T47D (cell line): ENCODE measurements at regions not wholly inside any gene's neighbourhood (a gene's known extent, or its start where the extent isn't known, plus 50 kb on each side); places are given as distances from the start of the nearest gene placed in this dataset.
"Not testable (repeated sequence)": the region's sequence is repeated elsewhere in the genome, so short reads cannot be mapped to it uniquely, and the experiment has no call there.

ENCODE experiments used
- DNase-seq, 2 experiments: peaks; one replicate each; pipeline versions ENCODE4 v3.0.0 to v3.0.0-alpha.2; 2011 to 2012; ENCODE audit warnings: low read depth in 1 of 2, low spot score in 1 of 2
- JUND ChIP-seq: IDR thresholded peaks from 2 replicates; pipeline ENCODE4 v1.6.1; 2012; ENCODE audit warnings: low read depth
- in situ Hi-C: cut with HindIII; loops from 2 replicates; pipeline ENCODE4 v1.10.0; 2016; ENCODE audit warnings: low sequenced_read_pairs, low pct_unique_long_range_greater_than_20kb

GRCh38 chr5:164098979-164099378, 593.6 kb downstream of the MAT2B start:
- DNase-seq = no peak
- no peak for TF ChIP-seq JUND
- in situ Hi-C loops = no loop called here

GRCh38 chr5:164115420-164115819, 610.0 kb downstream of the MAT2B start:
- no peak for TF ChIP-seq JUND
- in situ Hi-C loops = no loop called here
- no peak for DNase-seq

GRCh38 chr5:164119806-164120447, 614.5 kb downstream of the MAT2B start:
- TF ChIP-seq JUND = no peak
- peak in 1 of 2 experiments; percentile 88 for DNase-seq
- in situ Hi-C loops = no loop called here

- in situ Hi-C loops = no loop called here
- no peak for DNase-seq
- no peak for TF ChIP-seq JUND
These were observed 622.1 kb downstream of the MAT2B start for GRCh38 chr5:164127527-164127926.

GRCh38 chr5:164132358-164132757, 626.9 kb downstream of the MAT2B start:
- no peak for DNase-seq
- TF ChIP-seq JUND = no peak
- in situ Hi-C loops = no loop called here

GRCh38 chr5:164137095-164137494, 631.7 kb downstream of the MAT2B start:
- no peak for DNase-seq
- no peak for TF ChIP-seq JUND
- in situ Hi-C loops = no loop called here

- no peak for TF ChIP-seq JUND
- no peak for DNase-seq
- in situ Hi-C loops = no loop called here
These were observed 634.0 kb downstream of the MAT2B start for GRCh38 chr5:164139423-164139822.

- in situ Hi-C loops = no loop called here
- no peak for DNase-seq
- TF ChIP-seq JUND = no peak
These were observed 640.0 kb downstream of the MAT2B start for GRCh38 chr5:164145458-164145857.

- no peak for DNase-seq
- TF ChIP-seq JUND = no peak
- in situ Hi-C loops = no loop called here
These were observed 640.8 kb downstream of the MAT2B start for GRCh38 chr5:164146223-164146622.

- in situ Hi-C loops = no loop called here
- TF ChIP-seq JUND = no peak
- no peak for DNase-seq
These were observed 642.9 kb downstream of the MAT2B start for GRCh38 chr5:164148292-164148691.

GRCh38 chr5:164152539-164152938, 647.1 kb downstream of the MAT2B start:
- in situ Hi-C loops, DNase-seq: not testable (repeated sequence)

GRCh38 chr5:164153469-164154172, 648.2 kb downstream of the MAT2B start:
- no peak for TF ChIP-seq JUND
- no peak for DNase-seq
- in situ Hi-C loops = no loop called here

- TF ChIP-seq JUND = no peak
- in situ Hi-C loops = no loop called here
- DNase-seq = no peak
These were observed 665.4 kb downstream of the MAT2B start for GRCh38 chr5:164170814-164171213.

GRCh38 chr5:164175083-164175482, 669.7 kb downstream of the MAT2B start:
- no peak for TF ChIP-seq JUND
- in situ Hi-C loops = no loop called here
- no peak for DNase-seq
